HUES64 (cell line): ENCODE measurements at regions not wholly inside any gene's neighbourhood (a gene's known extent, or its start where the extent isn't known, plus 50 kb on each side); places are given as distances from the start of the nearest gene placed in this dataset.

Experiments
- H3K27ac ChIP-seq: 2 replicates; pipeline ENCODE4 v1.7.0; 2013; ENCODE audit warnings: low read depth, low read length, inconsistent platforms
- H3K27me3 ChIP-seq: 2 replicates; pipeline ENCODE4 v1.6.1; 2013; ENCODE audit warnings: mild to moderate bottlenecking, low read length; ENCODE audit not compliant: insufficient read depth
- H3K36me3 ChIP-seq: 2 replicates; pipeline ENCODE4 v1.6.1; 2013; ENCODE audit warnings: mild to moderate bottlenecking, low read length; ENCODE audit not compliant: insufficient read depth
- H3K4me1 ChIP-seq: 2 replicates; pipeline ENCODE4 v1.6.1; 2013; ENCODE audit warnings: mild to moderate bottlenecking, low read length, moderate library complexity; ENCODE audit not compliant: insufficient read depth
- H3K4me3 ChIP-seq: 2 replicates; pipeline ENCODE4 v1.5.1; 2013; ENCODE audit warnings: mild to moderate bottlenecking, low read length, moderate library complexity
- H3K9ac ChIP-seq: 2 replicates; pipeline ENCODE4 v1.6.1; 2013; ENCODE audit warnings: mild to moderate bottlenecking, low read depth, low read length
- H3K9me3 ChIP-seq: 2 replicates; pipeline ENCODE4 v1.6.1; 2013; ENCODE audit warnings: low read depth, low read length; ENCODE audit not compliant: insufficient read depth
- WGBS: fragments of 150-250, 120-280 bp; methylation state at CpG from one replicate; pipeline ENCODE4 v1.1.7; 2013; ENCODE audit warnings: missing lambda C conversion rate; 5-methylcytosine and 5-hydroxymethylcytosine counted together

GRCh38 chr9:88308831-88309560 lies 79.2 kb upstream of the SPIN1 start:
- Histone ChIP-seq H3K27ac (no peak overlapping the region), H3K27me3 (no peaks in the 10 kb centered on the region), H3K9me3 (no peaks in the 10 kb centered on the region), H3K4me1 (peaks cover 25% of the 10 kb centered on the region), H3K4me3 (no peak overlapping the region), H3K9ac (no peak overlapping the region), H3K36me3 (no peaks in the 10 kb centered on the region)
- 91% methylated on average over 7 of the region's 7 CpGs for WGBS

GRCh38 chr9:88307136-88307535 lies 81.1 kb upstream of the SPIN1 start:
- Histone ChIP-seq H3K9ac (no peak overlapping the region), H3K4me1 (peaks cover 7% of the 10 kb centered on the region; the same call in 1 of the 2 replicates), H3K36me3 (no peaks in the 10 kb centered on the region), H3K9me3 (no peaks in the 10 kb centered on the region), H3K4me3 (no peak overlapping the region), H3K27ac (no peak overlapping the region), H3K27me3 (no peaks in the 10 kb centered on the region)
- 95% methylated on average over 7 of the region's 7 CpGs for WGBS

GRCh38 chr9:88303721-88304451 lies 84.4 kb upstream of the SPIN1 start:
- Histone ChIP-seq H3K4me1 (no peaks in the 10 kb centered on the region), H3K9me3 (no peaks in the 10 kb centered on the region), H3K9ac (no peak overlapping the region), H3K4me3 (no peak overlapping the region), H3K27ac (no peak overlapping the region), H3K36me3 (no peaks in the 10 kb centered on the region), H3K27me3 (no peaks in the 10 kb centered on the region)
- 95% methylated on average over 4 of the region's 4 CpGs for WGBS

GRCh38 chr9:88302579-88303324 lies 85.5 kb upstream of the SPIN1 start:
- H3K27ac ChIP-seq = no peak overlapping the region
- H3K4me1 ChIP-seq = no peaks in the 10 kb centered on the region
- no peak overlapping the region for H3K4me3 ChIP-seq
- no peaks in the 10 kb centered on the region for H3K27me3 ChIP-seq
- 91% methylated on average over 7 of the region's 7 CpGs for WGBS
- H3K36me3 ChIP-seq = no peaks in the 10 kb centered on the region
- H3K9me3 ChIP-seq = no peaks in the 10 kb centered on the region
- H3K9ac ChIP-seq = no peak overlapping the region

GRCh38 chr9:88300556-88300955 lies 87.7 kb upstream of the SPIN1 start:
- Histone ChIP-seq H3K9ac (no peak overlapping the region), H3K9me3 (no peaks in the 10 kb centered on the region), H3K4me1 (no peaks in the 10 kb centered on the region), H3K4me3 (no peak overlapping the region), H3K27me3 (no peaks in the 10 kb centered on the region), H3K27ac (no peak overlapping the region), H3K36me3 (no peaks in the 10 kb centered on the region)
- 90% methylated on average over 7 of the region's 8 CpGs for WGBS

- no peaks in the 10 kb centered on the region for H3K4me1 ChIP-seq
- no peak overlapping the region for H3K27ac ChIP-seq
- no peaks in the 10 kb centered on the region for H3K27me3 ChIP-seq
- no peaks in the 10 kb centered on the region for H3K36me3 ChIP-seq
- H3K4me3 ChIP-seq = no peak overlapping the region
- WGBS = 91% methylated on average over 4 of the region's 5 CpGs
- no peak overlapping the region for H3K9ac ChIP-seq
- no peaks in the 10 kb centered on the region for H3K9me3 ChIP-seq
Measured at GRCh38 chr9:88291856-88292255, 96.4 kb upstream of the SPIN1 start.

- Histone ChIP-seq H3K27me3 (no peaks in the 10 kb centered on the region), H3K27ac (no peak overlapping the region), H3K9me3 (no peaks in the 10 kb centered on the region), H3K9ac (no peak overlapping the region), H3K4me3 (no peak overlapping the region), H3K4me1 (no peaks in the 10 kb centered on the region), H3K36me3 (no peaks in the 10 kb centered on the region)
- 93% methylated on average over 7 of the region's 7 CpGs for WGBS
Measured at GRCh38 chr9:88291056-88291455, 97.2 kb upstream of the SPIN1 start.

- H3K36me3 ChIP-seq = no peaks in the 10 kb centered on the region
- H3K27ac ChIP-seq = no peak overlapping the region
- no peaks in the 10 kb centered on the region for H3K4me1 ChIP-seq
- no peak overlapping the region for H3K4me3 ChIP-seq
- H3K9ac ChIP-seq = no peak overlapping the region
- H3K9me3 ChIP-seq = no peaks in the 10 kb centered on the region
- H3K27me3 ChIP-seq = no peaks in the 10 kb centered on the region
- 94% methylated on average over 8 of the region's 8 CpGs for WGBS
Measured at GRCh38 chr9:88289532-88289931, 98.7 kb upstream of the SPIN1 start.

GRCh38 chr9:88287972-88288371 lies 100.3 kb upstream of the SPIN1 start:
- Histone ChIP-seq H3K36me3 (no peaks in the 10 kb centered on the region), H3K4me1 (no peaks in the 10 kb centered on the region), H3K9me3 (peaks cover 7% of the 10 kb centered on the region; the same call in 1 of the 2 replicates), H3K4me3 (no peak overlapping the region), H3K27me3 (no peaks in the 10 kb centered on the region), H3K27ac (no peak overlapping the region), H3K9ac (no peak overlapping the region)
- WGBS = 93% methylated on average over 2 of the region's 2 CpGs

GRCh38 chr9:88280816-88281382 lies 107.3 kb upstream of the SPIN1 start:
- WGBS = 62% methylated on average over 10 of the region's 10 CpGs
- Histone ChIP-seq H3K9me3 (peaks cover 9% of the 10 kb centered on the region; the same call in 1 of the 2 replicates), H3K4me3 (no peak overlapping the region), H3K4me1 (no peaks in the 10 kb centered on the region; the same call in 1 of the 2 replicates), H3K27me3 (no peaks in the 10 kb centered on the region), H3K36me3 (no peaks in the 10 kb centered on the region), H3K9ac (no peak overlapping the region), H3K27ac (no peak overlapping the region)

- H3K36me3 ChIP-seq = no peaks in the 10 kb centered on the region
- H3K9ac ChIP-seq = no peak overlapping the region
- no peak overlapping the region for H3K4me3 ChIP-seq
- 82% methylated on average over 12 of the region's 12 CpGs for WGBS
- H3K4me1 ChIP-seq = peaks cover 8% of the 10 kb centered on the region; the same call in 1 of the 2 replicates
- H3K9me3 ChIP-seq = peaks cover 2% of the 10 kb centered on the region; the same call in 1 of the 2 replicates
- no peaks in the 10 kb centered on the region for H3K27me3 ChIP-seq
- no peak overlapping the region for H3K27ac ChIP-seq
Measured at GRCh38 chr9:88278036-88278435, 110.2 kb upstream of the SPIN1 start.
